Suprapubic skin (tissue), 4 donors: ENCODE measurements at regions not wholly inside any gene's neighbourhood (a gene's known extent, or its start where the extent isn't known, plus 50 kb on each side); places are given as distances from the start of the nearest gene placed in this dataset.

Source experiments
- DNase-seq, 2 donors: peaks; one replicate each; pipeline ENCODE4 v3.0.0-alpha.2; 2019; ENCODE audit warnings: low spot score in 2 of 2
- H3K27ac ChIP-seq: fragments of 200-600 bp; sonication (generic); one replicate; pipeline ENCODE4 v1.5.1; 2019
- H3K27me3 ChIP-seq: fragments of 200-600 bp; sonication (generic); one replicate; pipeline ENCODE4 v1.5.1; 2019
- H3K36me3 ChIP-seq: fragments of 200-600 bp; sonication (generic); one replicate; pipeline ENCODE4 v1.5.1; 2019
- H3K4me1 ChIP-seq: fragments of 200-600 bp; sonication (generic); one replicate; pipeline ENCODE4 v1.5.1; 2019
- H3K4me3 ChIP-seq: fragments of 200-600 bp; sonication (generic); one replicate; pipeline ENCODE4 v1.5.1; 2019; ENCODE audit warnings: mild to moderate bottlenecking
- H3K9me3 ChIP-seq: fragments of 200-600 bp; sonication (generic); one replicate; pipeline ENCODE4 v1.5.1; 2019
- EP300 ChIP-seq: sonication (generic); formaldehyde crosslinking; IDR thresholded peaks from one replicate; pipeline ENCODE4 v1.6.1; 2017; ENCODE audit warnings: antibody characterized with exemption
- POLR2A ChIP-seq, 2 donors: fragments of 450-650 bp; IDR thresholded peaks; one replicate each; pipeline ENCODE4 v1.6.1; 2017; ENCODE audit warnings: antibody characterized with exemption in 2 of 2, mild to moderate bottlenecking in 2 of 2, moderate library complexity in 2 of 2
- POLR2AphosphoS5 ChIP-seq, 3 donors: sonication (generic); formaldehyde crosslinking; IDR thresholded peaks; one replicate each; pipeline ENCODE4 v1.6.1; 2017; ENCODE audit warnings: antibody characterized with exemption in 3 of 3
- WGBS: methylation state at CpG from one replicate; pipeline ENCODE4 v1.1.5; 2018; 5-methylcytosine and 5-hydroxymethylcytosine counted together
- TF ChIP-seq, protein P1 (sequence below), 2 donors: fragments of 200-600 bp in 1 of 2; fragments of 450-650 bp in 1 of 2; sonication (generic) in 1 of 2; IDR thresholded peaks; one replicate each; pipeline ENCODE4 v1.5.1; 2016 to 2019; ENCODE audit warnings: antibody characterized with exemption in 2 of 2, mild to moderate bottlenecking in 1 of 2, moderate library complexity in 1 of 2

DNA sequence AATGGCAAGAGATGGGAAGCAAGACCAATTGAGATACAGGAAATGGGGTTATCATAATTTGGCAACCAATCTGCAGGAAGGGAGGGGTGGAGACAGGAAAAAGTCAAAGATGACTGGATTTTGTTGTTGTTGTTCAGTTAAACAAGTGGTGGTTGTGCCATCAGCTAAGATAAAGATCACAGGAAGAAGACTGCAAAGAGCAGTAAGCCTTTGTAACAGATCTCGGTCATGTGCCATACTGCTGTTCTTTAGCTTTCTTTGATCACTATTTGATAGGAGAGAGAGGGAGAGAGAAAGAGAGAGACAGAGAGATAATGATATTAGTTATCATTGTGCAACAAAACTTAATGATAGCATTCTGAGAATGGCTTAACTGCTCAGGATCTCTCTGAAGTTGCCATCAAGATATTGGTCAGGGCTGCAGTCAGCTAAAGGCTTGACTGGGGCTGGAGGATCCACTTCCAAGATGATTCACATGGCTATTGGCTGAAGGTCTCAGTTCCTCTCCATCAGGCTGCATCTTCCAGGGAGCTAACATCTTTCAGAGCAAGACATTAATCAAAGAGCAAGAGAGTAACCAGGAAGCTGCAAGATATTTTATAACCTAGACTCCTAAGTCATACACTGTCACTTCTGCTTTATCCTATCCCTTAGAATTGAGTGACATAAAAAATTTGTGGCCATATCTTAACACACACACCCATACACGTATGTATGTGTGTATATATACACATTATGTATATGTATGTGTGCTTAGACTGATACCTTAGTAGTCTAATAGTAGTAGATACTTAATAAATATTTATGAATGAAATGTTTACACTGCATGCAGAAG, 405.0 kb downstream of the SHISA9 start:
- no peak for DNase-seq
- WGBS, result 32% methylated on average over 2 of the region's 2 CpGs
- Histone ChIP-seq H3K4me1 (no peaks in the 10 kb centered on the region), H3K9me3 (no peaks in the 10 kb centered on the region), H3K4me3 (no peak overlapping the region), H3K27me3 (no peaks in the 10 kb centered on the region), H3K27ac (no peak overlapping the region), H3K36me3 (no peaks in the 10 kb centered on the region)
- TF ChIP-seq EP300, result no peak
- no peak for TF ChIP-seq POLR2A (IDR thresholded peaks at IDR 0.05)
- TF ChIP-seq, protein P1, sequence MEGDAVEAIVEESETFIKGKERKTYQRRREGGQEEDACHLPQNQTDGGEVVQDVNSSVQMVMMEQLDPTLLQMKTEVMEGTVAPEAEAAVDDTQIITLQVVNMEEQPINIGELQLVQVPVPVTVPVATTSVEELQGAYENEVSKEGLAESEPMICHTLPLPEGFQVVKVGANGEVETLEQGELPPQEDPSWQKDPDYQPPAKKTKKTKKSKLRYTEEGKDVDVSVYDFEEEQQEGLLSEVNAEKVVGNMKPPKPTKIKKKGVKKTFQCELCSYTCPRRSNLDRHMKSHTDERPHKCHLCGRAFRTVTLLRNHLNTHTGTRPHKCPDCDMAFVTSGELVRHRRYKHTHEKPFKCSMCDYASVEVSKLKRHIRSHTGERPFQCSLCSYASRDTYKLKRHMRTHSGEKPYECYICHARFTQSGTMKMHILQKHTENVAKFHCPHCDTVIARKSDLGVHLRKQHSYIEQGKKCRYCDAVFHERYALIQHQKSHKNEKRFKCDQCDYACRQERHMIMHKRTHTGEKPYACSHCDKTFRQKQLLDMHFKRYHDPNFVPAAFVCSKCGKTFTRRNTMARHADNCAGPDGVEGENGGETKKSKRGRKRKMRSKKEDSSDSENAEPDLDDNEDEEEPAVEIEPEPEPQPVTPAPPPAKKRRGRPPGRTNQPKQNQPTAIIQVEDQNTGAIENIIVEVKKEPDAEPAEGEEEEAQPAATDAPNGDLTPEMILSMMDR (IDR thresholded peaks at IDR 0.05), result no peak
- no peak for TF ChIP-seq POLR2AphosphoS5 (IDR thresholded peaks at IDR 0.05)

DNA sequence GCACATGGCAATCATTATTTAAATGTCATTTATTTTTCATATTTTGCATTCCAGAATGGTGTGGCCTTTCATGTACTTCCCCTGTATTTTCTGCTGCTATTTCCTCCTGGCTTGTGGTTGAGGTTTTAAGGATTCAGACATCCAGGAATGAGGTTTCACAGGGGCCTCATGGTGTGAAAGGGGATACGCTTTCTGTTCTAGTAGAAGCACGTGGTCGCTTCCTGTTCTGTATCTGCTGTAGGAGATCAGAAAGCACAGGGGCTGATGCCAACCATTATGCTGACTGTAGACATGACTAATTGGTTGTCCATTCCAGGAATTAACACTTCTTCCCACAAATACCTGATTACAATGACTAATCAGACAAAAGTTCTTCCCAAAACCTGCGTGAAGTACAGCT, 405.9 kb downstream of the SHISA9 start:
- no peak for DNase-seq
- H3K27ac ChIP-seq, result no peak overlapping the region
- H3K36me3 ChIP-seq, result no peaks in the 10 kb centered on the region

DNA sequence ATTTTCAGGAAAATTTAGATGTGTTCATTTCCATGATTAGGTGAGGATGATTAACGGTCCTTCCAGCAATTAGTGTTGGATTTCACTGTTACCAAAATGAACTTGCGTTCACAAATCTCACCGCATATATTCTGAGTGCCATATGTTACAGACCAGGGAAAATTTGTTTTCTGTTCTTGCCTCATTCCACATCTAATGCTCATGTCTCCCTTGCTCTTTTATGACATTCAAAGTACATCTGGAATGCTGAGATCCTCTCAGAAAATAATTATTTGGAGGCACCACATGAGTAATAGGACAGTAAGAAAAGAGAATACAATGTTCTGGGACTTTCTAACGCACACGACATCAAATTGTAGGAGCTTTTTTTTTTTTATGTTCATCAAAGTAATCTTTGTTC, 406.5 kb downstream of the SHISA9 start:
- H3K4me3 ChIP-seq, result no peak overlapping the region
- no peak overlapping the region for H3K27ac ChIP-seq
- 84% methylated on average over 5 of the region's 5 CpGs for WGBS
- H3K36me3 ChIP-seq, result no peaks in the 10 kb centered on the region
- no peaks in the 10 kb centered on the region for H3K27me3 ChIP-seq
- no peak for TF ChIP-seq EP300
- TF ChIP-seq, protein P1 (IDR thresholded peaks at IDR 0.05), result no peak
- TF ChIP-seq POLR2A (IDR thresholded peaks at IDR 0.05), result no peak
- no peak for TF ChIP-seq POLR2AphosphoS5 (IDR thresholded peaks at IDR 0.05)
- H3K9me3 ChIP-seq, result no peaks in the 10 kb centered on the region
- no peaks in the 10 kb centered on the region for H3K4me1 ChIP-seq
- no peak for DNase-seq

More for the DNA sequence above, 405.9 kb downstream of the SHISA9 start:
- H3K4me3 ChIP-seq, result no peak overlapping the region
- 42% methylated on average over 4 of the region's 4 CpGs for WGBS
- TF ChIP-seq POLR2A (IDR thresholded peaks at IDR 0.05), result no peak
- no peak for TF ChIP-seq EP300
- no peak for TF ChIP-seq POLR2AphosphoS5 (IDR thresholded peaks at IDR 0.05)
- TF ChIP-seq, protein P1 (IDR thresholded peaks at IDR 0.05), result no peak
- no peaks in the 10 kb centered on the region for H3K9me3 ChIP-seq
- H3K4me1 ChIP-seq, result no peaks in the 10 kb centered on the region
- no peaks in the 10 kb centered on the region for H3K27me3 ChIP-seq

DNA sequence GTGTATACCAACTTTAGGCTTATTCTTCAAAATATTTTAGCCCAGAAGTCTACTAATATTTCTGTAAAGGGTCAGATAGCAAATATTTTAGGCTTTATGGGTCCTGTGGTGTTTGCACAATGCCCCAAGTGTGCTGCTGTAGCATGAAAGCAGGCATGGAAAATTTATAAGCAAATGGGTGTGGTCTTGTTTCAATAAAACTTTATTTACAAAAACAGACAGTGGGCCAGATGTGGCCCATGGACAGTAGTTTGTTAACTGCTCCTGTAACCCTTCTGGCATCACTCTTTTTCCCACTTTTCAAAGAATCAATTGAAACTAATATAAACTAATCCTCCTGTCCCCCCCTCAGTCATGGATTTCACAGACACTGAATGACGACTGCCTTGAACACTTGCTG, 410.7 kb downstream of the SHISA9 start:
- WGBS, result 97% methylated on average over 1 of the region's 1 CpG
- no peaks in the 10 kb centered on the region for H3K36me3 ChIP-seq
- H3K4me3 ChIP-seq, result no peak overlapping the region
- no peak for DNase-seq
- H3K9me3 ChIP-seq, result no peaks in the 10 kb centered on the region
- H3K4me1 ChIP-seq, result no peaks in the 10 kb centered on the region
- no peaks in the 10 kb centered on the region for H3K27me3 ChIP-seq
- H3K27ac ChIP-seq, result no peak overlapping the region
- TF ChIP-seq POLR2A (IDR thresholded peaks at IDR 0.05) (no peak), EP300 (no peak), POLR2AphosphoS5 (IDR thresholded peaks at IDR 0.05) (no peak)
- TF ChIP-seq, protein P1 (IDR thresholded peaks at IDR 0.05), result no peak

DNA sequence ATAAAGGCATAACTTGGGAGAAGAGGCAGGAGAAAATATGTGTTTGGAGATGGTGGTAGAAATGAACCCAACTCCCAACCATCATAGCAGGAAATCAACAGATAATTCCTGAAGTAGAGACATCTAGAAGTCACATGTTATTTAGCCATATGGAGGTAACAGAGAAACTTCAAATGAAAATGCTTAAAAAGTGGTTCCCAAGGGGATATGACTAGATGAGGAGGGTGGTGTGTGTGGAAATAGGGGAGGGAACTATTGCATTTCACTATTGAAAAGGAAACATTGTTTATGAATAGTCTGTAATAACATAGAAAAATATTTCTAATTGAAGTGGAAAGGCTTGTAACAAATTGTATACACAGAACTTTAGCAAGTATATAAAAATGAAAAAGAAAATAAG, 412.0 kb downstream of the SHISA9 start:
- no peak for TF ChIP-seq EP300
- TF ChIP-seq, protein P1 (IDR thresholded peaks at IDR 0.05), result no peak
- TF ChIP-seq POLR2A (IDR thresholded peaks at IDR 0.05), result no peak
- TF ChIP-seq POLR2AphosphoS5 (IDR thresholded peaks at IDR 0.05), result no peak
- Histone ChIP-seq H3K27ac (no peak overlapping the region), H3K27me3 (no peaks in the 10 kb centered on the region)

More for the DNA sequence above, 412.0 kb downstream of the SHISA9 start:
- Histone ChIP-seq H3K9me3 (no peaks in the 10 kb centered on the region), H3K36me3 (no peaks in the 10 kb centered on the region), H3K4me1 (no peaks in the 10 kb centered on the region), H3K4me3 (no peak overlapping the region)
- no peak for DNase-seq
